NB4 (cell line): ENCODE measurements at regions not wholly inside any gene's neighbourhood (a gene's known extent, or its start where the extent isn't known, plus 50 kb on each side); places are given as distances from the start of the nearest gene placed in this dataset.
"Not testable (repeated sequence)": the region's sequence is repeated elsewhere in the genome, so short reads cannot be mapped to it uniquely, and the experiment has no call there.

Experiments used
- DNase-seq: peaks from one replicate; pipeline ENCODE4 v3.0.0; 2010; ENCODE audit warnings: low read depth
- H3K4me3 ChIP-seq: one replicate; pipeline ENCODE4 v1.5.1; 2011; ENCODE audit warnings: mild to moderate bottlenecking, low read depth, low read length, moderate library complexity
- MYC ChIP-seq: IDR thresholded peaks from 2 replicates; pipeline ENCODE4 v1.6.1; 2011; ENCODE audit warnings: low read depth, low read length
- POLR2A ChIP-seq: IDR thresholded peaks from 2 replicates; pipeline ENCODE4 v1.6.1; 2011; ENCODE audit warnings: mild to moderate bottlenecking; ENCODE audit not compliant: insufficient read length; ENCODE audit errors: extremely low read depth
- TF ChIP-seq, protein P1 (sequence below): IDR thresholded peaks from one replicate; pipeline ENCODE4 v1.5.1; 2012; ENCODE audit warnings: low read depth, low read length
- TF ChIP-seq, protein P2 (sequence below): IDR thresholded peaks from 2 replicates; pipeline ENCODE4 v1.6.1; 2011; ENCODE audit warnings: low read depth, low read length

DNA sequence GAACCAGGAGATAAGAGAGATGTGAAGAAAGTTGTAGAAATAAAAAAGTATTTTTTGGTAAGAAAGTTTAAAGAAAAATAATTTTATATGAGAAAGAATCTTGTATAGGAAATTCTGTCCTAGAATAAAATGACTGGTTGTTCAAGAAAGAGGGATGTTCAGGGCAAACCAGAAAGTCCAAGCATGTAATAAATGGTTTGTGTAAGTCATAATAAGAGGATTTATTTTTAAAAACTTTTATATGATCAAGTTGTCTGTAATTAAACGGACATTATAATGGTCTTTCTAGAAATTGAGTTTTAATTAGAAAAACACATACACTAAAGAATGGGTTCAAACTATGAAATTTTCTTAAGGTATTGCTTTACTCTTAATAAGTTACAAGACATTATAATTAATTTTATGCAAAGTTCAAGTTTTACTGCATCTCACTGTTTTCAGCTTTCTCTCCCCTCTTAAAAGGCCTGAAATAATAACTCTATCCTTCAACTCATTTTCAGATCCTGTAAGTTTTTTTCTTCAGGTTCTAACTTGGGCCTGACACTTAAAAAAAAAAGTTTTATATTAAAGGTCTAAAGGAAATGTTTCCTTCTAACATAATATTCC lies 56.1 kb upstream of the ZNF300 start:
- no peak overlapping the region for H3K4me3 ChIP-seq
- peak; percentile 14 for DNase-seq
- TF ChIP-seq, protein P1, sequence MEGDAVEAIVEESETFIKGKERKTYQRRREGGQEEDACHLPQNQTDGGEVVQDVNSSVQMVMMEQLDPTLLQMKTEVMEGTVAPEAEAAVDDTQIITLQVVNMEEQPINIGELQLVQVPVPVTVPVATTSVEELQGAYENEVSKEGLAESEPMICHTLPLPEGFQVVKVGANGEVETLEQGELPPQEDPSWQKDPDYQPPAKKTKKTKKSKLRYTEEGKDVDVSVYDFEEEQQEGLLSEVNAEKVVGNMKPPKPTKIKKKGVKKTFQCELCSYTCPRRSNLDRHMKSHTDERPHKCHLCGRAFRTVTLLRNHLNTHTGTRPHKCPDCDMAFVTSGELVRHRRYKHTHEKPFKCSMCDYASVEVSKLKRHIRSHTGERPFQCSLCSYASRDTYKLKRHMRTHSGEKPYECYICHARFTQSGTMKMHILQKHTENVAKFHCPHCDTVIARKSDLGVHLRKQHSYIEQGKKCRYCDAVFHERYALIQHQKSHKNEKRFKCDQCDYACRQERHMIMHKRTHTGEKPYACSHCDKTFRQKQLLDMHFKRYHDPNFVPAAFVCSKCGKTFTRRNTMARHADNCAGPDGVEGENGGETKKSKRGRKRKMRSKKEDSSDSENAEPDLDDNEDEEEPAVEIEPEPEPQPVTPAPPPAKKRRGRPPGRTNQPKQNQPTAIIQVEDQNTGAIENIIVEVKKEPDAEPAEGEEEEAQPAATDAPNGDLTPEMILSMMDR = no peak
- TF ChIP-seq POLR2A (no peak), MYC (no peak)
- TF ChIP-seq, protein P2, sequence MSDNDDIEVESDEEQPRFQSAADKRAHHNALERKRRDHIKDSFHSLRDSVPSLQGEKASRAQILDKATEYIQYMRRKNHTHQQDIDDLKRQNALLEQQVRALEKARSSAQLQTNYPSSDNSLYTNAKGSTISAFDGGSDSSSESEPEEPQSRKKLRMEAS = no peak

DNA sequence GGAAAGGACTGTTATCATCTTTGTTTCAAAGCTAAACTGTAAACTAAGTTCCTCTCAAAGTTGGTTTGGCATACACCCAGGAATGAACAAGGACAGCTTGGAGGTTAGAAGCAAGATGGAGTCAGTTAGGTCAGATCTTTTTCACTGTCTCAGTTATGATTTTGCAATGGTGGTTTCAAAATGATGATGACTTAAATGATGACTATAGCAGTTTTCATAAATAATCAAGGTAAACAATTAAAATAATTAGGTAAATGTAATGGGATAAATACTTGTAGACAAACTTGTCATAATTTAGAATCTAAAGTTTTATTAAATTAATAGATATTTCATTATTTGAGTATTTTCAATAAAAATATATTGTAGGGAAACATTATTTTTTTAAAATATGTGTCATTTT lies 55.5 kb upstream of the ZNF300 start:
- DNase-seq, H3K4me3 ChIP-seq: not testable (repeated sequence)
